K562 (cell line): ENCODE measurements at regions not wholly inside any gene's neighbourhood (a gene's known extent, or its start where the extent isn't known, plus 50 kb on each side); places are given as distances from the start of the nearest gene placed in this dataset.

Source experiments
- CREB1 ChIP-seq, 2 experiments: sonication (generic) in 1 of 2; formaldehyde crosslinking in 1 of 2; IDR thresholded peaks; 2 replicates each; pipeline versions ENCODE4 v1.6.1 to v1.8.0; 2012 to 2022; ENCODE audit warnings: inconsistent platforms in 1 of 2, mild to moderate bottlenecking in 1 of 2, missing genetic modification reagents in 1 of 2, moderate library complexity in 1 of 2
- KDM1A ChIP-seq, 2 experiments: fragments of 450-650 bp; IDR thresholded peaks; 2 replicates each; pipeline ENCODE4 v1.6.1; 2016; ENCODE audit warnings: mild to moderate bottlenecking in 2 of 2
- MAX ChIP-seq: sonication (generic); formaldehyde crosslinking; IDR thresholded peaks from 2 replicates; pipeline ENCODE4 v1.9.0; 2022; ENCODE audit warnings: mild to moderate bottlenecking, missing genetic modification reagents
- USF2 ChIP-seq: sonication (generic); formaldehyde crosslinking; IDR thresholded peaks from 2 replicates; pipeline ENCODE4 v1.5.0; 2020; ENCODE audit warnings: missing genetic modification reagents
- ZFX ChIP-seq: sonication (generic); formaldehyde crosslinking; IDR thresholded peaks from 2 replicates; pipeline ENCODE4 v1.8.0; 2022; ENCODE audit warnings: mild to moderate bottlenecking, missing genetic modification reagents, moderate library complexity
- ZNF140 ChIP-seq: fragments of 250-450 bp; sonication (Bioruptor Pico); IDR thresholded peaks from 2 replicates; pipeline ENCODE4 v1.8.0; 2021; ENCODE audit warnings: moderate library complexity, mild to moderate bottlenecking, inconsistent platforms
- ZNF263 ChIP-seq: sonication (generic); formaldehyde crosslinking; IDR thresholded peaks from 2 replicates; pipeline ENCODE4 v1.8.0; 2022; ENCODE audit warnings: mild to moderate bottlenecking, missing genetic modification reagents, borderline replicate concordance
- ZNF354B ChIP-seq: fragments of 250-450 bp; sonication (Bioruptor Pico); IDR thresholded peaks from 2 replicates; pipeline ENCODE4 v1.4.0; 2020
- ZNF830 ChIP-seq: fragments of 250-450 bp; sonication (Bioruptor Pico); IDR thresholded peaks from 2 replicates; pipeline ENCODE4 v1.5.0; 2021; ENCODE audit warnings: mild to moderate bottlenecking
- TF ChIP-seq, protein P1 (sequence below), 3 experiments: IDR thresholded peaks in 2 of 3; conservative IDR thresholded peaks in 1 of 3; 2 replicates each; pipeline ENCODE4 v1.5.1; 2011 to 2012; ENCODE audit warnings: low read length in 3 of 3, mild to moderate bottlenecking in 3 of 3, control low read depth in 2 of 3, improper control_type of control experiment in 1 of 3, inconsistent platforms in 1 of 3, low read depth in 1 of 3, mixed read lengths in 1 of 3, moderate library complexity in 1 of 3; ENCODE audit not compliant: insufficient read depth in 2 of 3
- TF ChIP-seq, protein P2 (sequence below): fragments of 450-650 bp; formaldehyde crosslinking; IDR thresholded peaks from 2 replicates; pipeline ENCODE4 v1.4.0; 2020; ENCODE audit warnings: mild to moderate bottlenecking, moderate library complexity

DNA sequence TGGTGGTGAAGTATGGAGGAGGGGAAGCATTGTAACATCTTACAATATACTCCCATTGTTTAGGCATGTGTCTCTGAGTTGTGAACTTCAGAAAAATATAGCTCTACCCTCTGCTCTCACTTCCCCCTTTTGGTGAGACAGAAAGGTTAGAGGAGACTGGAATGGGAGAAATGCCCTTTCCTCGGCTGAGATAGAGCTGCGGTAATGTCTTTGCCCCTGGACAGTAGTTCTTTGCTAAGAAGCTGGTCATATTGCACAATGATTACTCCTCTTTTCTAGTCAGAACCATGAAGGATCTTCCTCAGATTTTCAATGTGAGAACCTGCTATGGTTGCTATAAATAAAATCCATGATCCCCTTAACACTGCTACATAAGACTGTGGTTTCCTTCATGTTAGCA lies 171.0 kb downstream of the SEM1 start:
- no peak for TF ChIP-seq CREB1 (IDR thresholded peaks at IDR 0.05)
- TF ChIP-seq CREB1 (CRISPR knock-in tag; IDR thresholded peaks at IDR 0.05): no peak
- TF ChIP-seq ZFX (CRISPR knock-in tag): no peak
- no peak for TF ChIP-seq KDM1A (IDR thresholded peaks at IDR 0.05)
- no peak for TF ChIP-seq ZNF263 (CRISPR knock-in tag)
- TF ChIP-seq, protein P1, sequence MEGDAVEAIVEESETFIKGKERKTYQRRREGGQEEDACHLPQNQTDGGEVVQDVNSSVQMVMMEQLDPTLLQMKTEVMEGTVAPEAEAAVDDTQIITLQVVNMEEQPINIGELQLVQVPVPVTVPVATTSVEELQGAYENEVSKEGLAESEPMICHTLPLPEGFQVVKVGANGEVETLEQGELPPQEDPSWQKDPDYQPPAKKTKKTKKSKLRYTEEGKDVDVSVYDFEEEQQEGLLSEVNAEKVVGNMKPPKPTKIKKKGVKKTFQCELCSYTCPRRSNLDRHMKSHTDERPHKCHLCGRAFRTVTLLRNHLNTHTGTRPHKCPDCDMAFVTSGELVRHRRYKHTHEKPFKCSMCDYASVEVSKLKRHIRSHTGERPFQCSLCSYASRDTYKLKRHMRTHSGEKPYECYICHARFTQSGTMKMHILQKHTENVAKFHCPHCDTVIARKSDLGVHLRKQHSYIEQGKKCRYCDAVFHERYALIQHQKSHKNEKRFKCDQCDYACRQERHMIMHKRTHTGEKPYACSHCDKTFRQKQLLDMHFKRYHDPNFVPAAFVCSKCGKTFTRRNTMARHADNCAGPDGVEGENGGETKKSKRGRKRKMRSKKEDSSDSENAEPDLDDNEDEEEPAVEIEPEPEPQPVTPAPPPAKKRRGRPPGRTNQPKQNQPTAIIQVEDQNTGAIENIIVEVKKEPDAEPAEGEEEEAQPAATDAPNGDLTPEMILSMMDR (IDR thresholded peaks at IDR 0.05 in 2 of 3, conservative IDR thresholded peaks at IDR 0.05 in 1 of 3; ENCODE audit: insufficient read depth in 2 of 3, low read depth in 1 of 3, low read length in 3 of 3): no peak
- no peak for TF ChIP-seq ZNF140
- no peak for TF ChIP-seq USF2 (CRISPR knock-in tag)
- no peak for TF ChIP-seq ZNF354B (CRISPR knock-in tag)
- no peak for TF ChIP-seq ZNF830 (CRISPR knock-in tag)
- no peak for TF ChIP-seq MAX
- TF ChIP-seq, protein P2, sequence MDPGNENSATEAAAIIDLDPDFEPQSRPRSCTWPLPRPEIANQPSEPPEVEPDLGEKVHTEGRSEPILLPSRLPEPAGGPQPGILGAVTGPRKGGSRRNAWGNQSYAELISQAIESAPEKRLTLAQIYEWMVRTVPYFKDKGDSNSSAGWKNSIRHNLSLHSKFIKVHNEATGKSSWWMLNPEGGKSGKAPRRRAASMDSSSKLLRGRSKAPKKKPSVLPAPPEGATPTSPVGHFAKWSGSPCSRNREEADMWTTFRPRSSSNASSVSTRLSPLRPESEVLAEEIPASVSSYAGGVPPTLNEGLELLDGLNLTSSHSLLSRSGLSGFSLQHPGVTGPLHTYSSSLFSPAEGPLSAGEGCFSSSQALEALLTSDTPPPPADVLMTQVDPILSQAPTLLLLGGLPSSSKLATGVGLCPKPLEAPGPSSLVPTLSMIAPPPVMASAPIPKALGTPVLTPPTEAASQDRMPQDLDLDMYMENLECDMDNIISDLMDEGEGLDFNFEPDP (CRISPR knock-in tag): no peak
